GM23338 (cell line): ENCODE measurements at regions not wholly inside any gene's neighbourhood (a gene's known extent, or its start where the extent isn't known, plus 50 kb on each side); places are given as distances from the start of the nearest gene placed in this dataset.

Source experiments
- CTCF ChIP-seq, 2 experiments: fragments of 200-600 bp in 1 of 2; sonication (generic) in 1 of 2; conservative IDR thresholded peaks; 2 replicates each; pipeline versions ENCODE4 v1.5.1 to v1.6.1; 2016 to 2017; ENCODE audit warnings: antibody characterized with exemption in 2 of 2, low read depth in 2 of 2, mild to moderate bottlenecking in 2 of 2, moderate library complexity in 1 of 2
- REST ChIP-seq: IDR thresholded peaks from one replicate; pipeline ENCODE4 v1.6.1; 2018; ENCODE audit warnings: antibody characterized with exemption; ENCODE audit not compliant: unreplicated experiment
- STAT1 ChIP-seq: IDR thresholded peaks from one replicate; pipeline ENCODE4 v1.6.1; 2016; ENCODE audit warnings: antibody characterized with exemption; ENCODE audit not compliant: unreplicated experiment
- ZNF462 ChIP-seq: fragments of 250-450 bp; sonication (Bioruptor Pico); IDR thresholded peaks from 2 replicates; pipeline ENCODE4 v1.5.0; 2020; ENCODE audit warnings: mild to moderate bottlenecking, moderate library complexity

GRCh38 chr5:63860379-63860778 lies 101.9 kb downstream of the HTR1A start (continued):
- TF ChIP-seq ZNF462 (no peak), REST (no peak), STAT1 (no peak), CTCF (conservative IDR thresholded peaks at IDR 0.05; ENCODE audit: low read depth in 2 of 2) (no peak)
